ENCODE measurements at regions not wholly inside any gene's neighbourhood (a gene's known extent, or its start where the extent isn't known, plus 50 kb on each side); places are given as distances from the start of the nearest gene placed in this dataset.

GRCh38 chr5:152221721-152222629 is 183.1 kb downstream of the NMUR2 start:
- no peaks in the 10 kb centered on the region for H3K4me1 ChIP-seq

DNA sequence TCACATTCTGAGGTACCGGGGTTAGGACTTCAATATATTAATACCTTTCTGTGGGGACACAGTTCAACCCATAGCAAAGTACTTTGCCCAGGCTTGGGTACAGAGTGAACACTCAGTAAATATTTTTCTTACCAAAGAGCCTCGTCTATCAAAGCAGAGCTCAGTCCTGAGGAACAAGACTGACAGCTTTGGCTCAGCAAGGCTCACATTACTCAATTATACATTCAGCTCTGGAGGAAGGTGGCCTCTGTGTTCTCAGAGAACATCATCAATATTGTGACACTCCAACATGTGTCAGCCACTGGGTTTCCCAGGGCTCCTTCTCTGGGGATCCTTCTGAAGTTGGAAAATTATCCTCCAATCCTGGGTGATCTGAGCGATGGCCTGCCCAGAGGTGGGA is 186.4 kb downstream of the NMUR2 start:
- ATAC-seq = no peak

More at GRCh38 chr5:152221721-152222629, 183.1 kb downstream of the NMUR2 start:
- DNase-seq (no peak), ATAC-seq (no peak)
- H3K4me3 ChIP-seq = no peak overlapping the region
- TF ChIP-seq CTCF (IDR thresholded peaks at IDR 0.05) = no peak
- no peaks in the 10 kb centered on the region for H3K27me3 ChIP-seq
- H3K27ac ChIP-seq = no peak overlapping the region
- H3K9me3 ChIP-seq = no peaks in the 10 kb centered on the region
- H3K36me3 ChIP-seq = no peaks in the 10 kb centered on the region
- intact Hi-C loops (cut with DNase I) = no loop called here

GRCh38 chr5:152205804-152206203 is 199.3 kb downstream of the NMUR2 start:
- Histone ChIP-seq H3K4me3 (no peak overlapping the region), H3K36me3 (no peaks in the 10 kb centered on the region), H3K27me3 (no peaks in the 10 kb centered on the region), H3K27ac (no peak overlapping the region), H3K9me3 (peaks cover 0 to 1% of the 10 kb centered on the region in 2 donors), H3K4me1 (no peaks in the 10 kb centered on the region)
- DNase-seq (no peak), ATAC-seq (no peak)
- intact Hi-C loops (cut with DNase I) = no loop called here
- no peak for TF ChIP-seq CTCF (IDR thresholded peaks at IDR 0.05)

More for the DNA sequence above, 186.4 kb downstream of the NMUR2 start:
- intact Hi-C loops (cut with DNase I) = no loop called here
- Histone ChIP-seq H3K27me3 (no peaks in the 10 kb centered on the region), H3K4me1 (no peaks in the 10 kb centered on the region), H3K9me3 (peaks cover 0 to 2% of the 10 kb centered on the region in 2 donors), H3K27ac (no peak overlapping the region), H3K4me3 (no peak overlapping the region), H3K36me3 (no peaks in the 10 kb centered on the region)
- no peak for TF ChIP-seq CTCF (IDR thresholded peaks at IDR 0.05)
- DNase-seq = peak in 1 of 4 donors; percentile 12

DNA sequence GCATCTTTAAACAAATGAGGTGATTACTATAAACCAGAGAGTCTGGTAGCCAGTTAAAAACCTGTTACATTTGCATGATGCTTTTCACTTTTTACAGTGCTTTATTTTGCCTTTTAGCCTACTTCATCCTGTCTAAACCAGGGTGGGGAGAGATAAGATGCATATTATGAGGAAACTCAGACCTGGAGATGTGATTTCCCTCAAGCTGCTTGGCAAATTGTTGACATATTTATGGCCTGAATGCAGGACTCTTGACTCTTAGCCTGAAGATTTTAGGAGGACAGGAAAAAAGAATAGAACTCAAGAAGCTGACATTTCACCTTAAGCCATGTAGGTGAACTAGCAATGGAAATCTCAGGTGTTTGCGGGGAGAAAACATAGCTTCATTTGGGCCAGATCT is 202.8 kb downstream of the NMUR2 start:
- intact Hi-C loops (cut with DNase I) = no loop called here
- Histone ChIP-seq H3K9me3 (no peaks in the 10 kb centered on the region), H3K36me3 (no peaks in the 10 kb centered on the region), H3K27ac (no peak overlapping the region), H3K4me1 (no peaks in the 10 kb centered on the region), H3K27me3 (no peaks in the 10 kb centered on the region), H3K4me3 (no peak overlapping the region)
- DNase-seq = no peak
- ATAC-seq = no peak
- TF ChIP-seq CTCF (IDR thresholded peaks at IDR 0.05) = no peak

- ATAC-seq (no peak), DNase-seq (no peak)
- TF ChIP-seq CTCF (IDR thresholded peaks at IDR 0.05) = no peak
- no peaks in the 10 kb centered on the region for H3K27me3 ChIP-seq
- H3K36me3 ChIP-seq = no peaks in the 10 kb centered on the region
- no peak overlapping the region for H3K4me3 ChIP-seq
- H3K9me3 ChIP-seq = no peaks in the 10 kb centered on the region
- H3K4me1 ChIP-seq = no peaks in the 10 kb centered on the region
- no peak overlapping the region for H3K27ac ChIP-seq
- intact Hi-C loops (cut with DNase I) = no loop called here
Measured at GRCh38 chr5:152193391-152194107, 211.5 kb downstream of the NMUR2 start.

Measured in left lung (tissue), 4 donors.